Prostate gland (tissue), 2 donors: ENCODE measurements at regions not wholly inside any gene's neighbourhood (a gene's known extent, or its start where the extent isn't known, plus 50 kb on each side); places are given as distances from the start of the nearest gene placed in this dataset.
"Not testable (repeated sequence)": the region's sequence is repeated elsewhere in the genome, so short reads cannot be mapped to it uniquely, and the experiment has no call there.

Experiments used
- DNase-seq: peaks from one replicate; pipeline ENCODE4 v3.0.0-alpha.2; 2019; ENCODE audit warnings: low spot score
- H3K27ac ChIP-seq, 2 donors: fragments of 200-600 bp; sonication (generic); 2 replicates each; pipeline ENCODE4 v1.5.1; 2017 to 2019
- H3K27me3 ChIP-seq: fragments of 200-600 bp; sonication (generic); replicated peaks from 2 replicates; pipeline ENCODE4 v1.5.1; 2019; ENCODE audit not compliant: insufficient read depth
- H3K36me3 ChIP-seq, 2 donors: fragments of 200-600 bp; sonication (generic); 1 replicate in 1 of 2; 2 replicates in 1 of 2; pipeline versions ENCODE4 v1.5.1 to v1.8.1; 2017 to 2019
- H3K4me1 ChIP-seq: fragments of 200-600 bp; sonication (generic); replicated peaks from 2 replicates; pipeline ENCODE4 v1.5.1; 2019
- H3K4me3 ChIP-seq, 2 donors: fragments of 200-600 bp; sonication (generic); 2 replicates each; pipeline ENCODE4 v1.5.1; 2017 to 2019
- H3K9me3 ChIP-seq: fragments of 200-600 bp; sonication (generic); 2 replicates; pipeline ENCODE4 v1.5.1; 2017
- CTCF ChIP-seq, 4 experiments: fragments of 200-600 bp in 2 of 4; fragments of 450-650 bp in 2 of 4; sonication (generic) in 2 of 4; IDR thresholded peaks; 1 replicate in 3 of 4; 2 replicates in 1 of 4; pipeline ENCODE4 v1.5.1; 2016 to 2019; ENCODE audit warnings: antibody characterized with exemption in 4 of 4, mild to moderate bottlenecking in 2 of 4, moderate library complexity in 2 of 4
- POLR2A ChIP-seq: fragments of 450-650 bp; IDR thresholded peaks from one replicate; pipeline ENCODE4 v1.6.1; 2016; ENCODE audit warnings: antibody characterized with exemption, mild to moderate bottlenecking
- POLR2AphosphoS5 ChIP-seq: sonication (generic); formaldehyde crosslinking; IDR thresholded peaks from one replicate; pipeline ENCODE4 v1.6.1; 2017; ENCODE audit warnings: antibody characterized with exemption
- WGBS: methylation state at CpG from one replicate; pipeline ENCODE4 v1.1.5; 2018; 5-methylcytosine and 5-hydroxymethylcytosine counted together
- intact Hi-C: fragments of 100-400 bp; cut with DNase I; formaldehyde crosslinking; loops from one replicate; pipeline ENCODE4 v1.14.2; 2022

DNA sequence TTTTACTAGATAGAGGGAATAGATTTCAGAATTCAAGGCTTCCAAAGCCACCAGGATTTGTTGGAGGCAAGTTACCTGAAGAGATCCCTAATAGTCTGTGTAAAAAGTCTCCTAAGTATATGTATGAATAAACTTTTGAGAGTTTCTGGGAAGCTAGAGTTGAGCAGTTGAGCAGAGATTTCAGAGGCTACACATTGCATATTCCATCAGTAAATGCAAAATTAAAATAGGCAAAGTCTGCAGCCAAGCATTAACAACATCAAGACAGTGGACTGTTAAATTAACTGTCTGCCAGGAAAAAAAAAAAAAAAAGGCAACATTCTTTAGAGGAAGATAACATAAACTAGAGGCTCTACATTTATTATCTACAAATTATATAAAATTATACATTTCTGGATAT, 420.4 kb upstream of the TMEFF2 start:
- Histone ChIP-seq H3K36me3 (no peaks in the 10 kb centered on the region), H3K27ac (no peak overlapping the region), H3K27me3 (no peaks in the 10 kb centered on the region), H3K4me1 (no peaks in the 10 kb centered on the region), H3K4me3 (no peak overlapping the region), H3K9me3 (no peaks in the 10 kb centered on the region)
- intact Hi-C loops: no loop called here
- TF ChIP-seq POLR2A (no peak), CTCF (IDR thresholded peaks at IDR 0.05) (no peak), POLR2AphosphoS5 (no peak)
- DNase-seq: no peak

DNA sequence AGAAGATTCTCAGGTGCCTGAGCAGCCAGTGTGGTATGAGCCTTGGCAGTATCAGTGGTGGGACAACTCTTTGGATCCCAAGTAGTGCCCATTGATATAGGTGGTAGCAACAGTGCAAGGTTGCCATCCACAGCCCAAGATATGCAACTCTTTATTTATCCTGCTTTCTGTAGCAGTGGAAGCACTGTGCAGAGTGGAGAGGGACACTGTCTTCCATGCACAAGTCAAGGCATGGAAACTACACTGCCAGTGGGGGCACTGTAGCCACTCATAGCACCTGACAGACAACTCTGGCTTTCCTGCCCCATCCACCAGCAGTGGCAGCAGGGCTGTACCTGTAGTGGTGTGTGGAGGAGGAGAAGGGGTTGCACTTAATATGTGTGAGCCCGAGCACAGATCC, 409.6 kb upstream of the TMEFF2 start:
- intact Hi-C loops: no loop called here
- Histone ChIP-seq H3K4me1 (no peaks in the 10 kb centered on the region), H3K4me3 (no peak overlapping the region), H3K27ac (no peak overlapping the region), H3K27me3 (no peaks in the 10 kb centered on the region), H3K36me3 (no peaks in the 10 kb centered on the region), H3K9me3 (no peaks in the 10 kb centered on the region)
- DNase-seq: no peak
- TF ChIP-seq POLR2AphosphoS5 (no peak), CTCF (IDR thresholded peaks at IDR 0.05) (no peak)
- WGBS: 94% methylated on average over 1 of the region's 1 CpG

DNA sequence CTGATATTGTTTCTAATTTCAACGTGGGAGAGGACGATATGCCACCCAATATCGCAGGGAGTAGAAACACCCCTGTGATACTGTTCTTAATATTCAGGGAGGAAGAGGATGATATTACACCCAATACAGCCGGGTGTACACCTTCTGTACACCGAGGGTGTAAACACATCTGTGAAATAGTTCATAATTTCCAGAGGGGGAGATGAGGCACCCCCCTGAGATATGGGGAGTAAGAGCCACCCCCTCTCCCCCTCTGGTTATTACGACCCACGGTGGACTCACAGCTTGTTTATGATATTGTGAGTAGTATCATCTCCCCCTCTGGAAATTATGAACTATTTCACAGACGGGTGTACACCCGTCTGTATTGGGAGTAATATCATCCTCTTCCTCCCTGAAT, 403.9 kb upstream of the TMEFF2 start:
- H3K27ac ChIP-seq, DNase-seq, H3K4me1 ChIP-seq, H3K27me3 ChIP-seq, H3K9me3 ChIP-seq, H3K4me3 ChIP-seq, intact Hi-C loops, H3K36me3 ChIP-seq: not testable (repeated sequence)
- WGBS: 96% methylated on average over 9 of the region's 9 CpGs

- H3K4me3 ChIP-seq: no peak overlapping the region
- TF ChIP-seq CTCF (IDR thresholded peaks at IDR 0.05) (no peak), POLR2AphosphoS5 (no peak), POLR2A (no peak)
- H3K27me3 ChIP-seq: no peaks in the 10 kb centered on the region
- no peaks in the 10 kb centered on the region for H3K36me3 ChIP-seq
- H3K27ac ChIP-seq: no peak overlapping the region
- 97% methylated on average over 6 of the region's 6 CpGs for WGBS
- intact Hi-C loops: no loop called here
- DNase-seq: no peak
- no peaks in the 10 kb centered on the region for H3K4me1 ChIP-seq
- no peaks in the 10 kb centered on the region for H3K9me3 ChIP-seq
Observed at GRCh38 chr2:192593561-192593960, 398.8 kb upstream of the TMEFF2 start.

DNA sequence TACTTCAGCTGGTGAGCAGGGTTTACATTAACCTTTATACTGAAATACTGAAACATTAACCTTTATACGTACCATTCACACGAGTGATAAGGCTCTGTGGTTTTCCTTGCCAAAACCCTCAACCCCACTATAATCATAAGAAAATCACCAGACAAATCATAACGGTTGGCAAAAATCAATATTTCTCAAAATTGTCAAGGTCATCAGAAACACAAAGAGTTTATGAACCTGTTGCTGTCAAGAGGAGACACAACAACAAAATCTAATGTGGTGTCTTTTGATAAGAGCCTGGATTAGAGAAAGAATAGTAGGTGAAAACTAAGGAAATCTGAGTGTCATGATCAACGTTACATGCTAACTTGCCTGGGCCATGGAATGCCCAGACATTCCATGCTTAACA, 396.9 kb upstream of the TMEFF2 start:
- TF ChIP-seq POLR2A (no peak), CTCF (IDR thresholded peaks at IDR 0.05) (no peak), POLR2AphosphoS5 (no peak)
- DNase-seq: no peak
- intact Hi-C loops: no loop called here
- 83% methylated on average over 4 of the region's 4 CpGs for WGBS
- Histone ChIP-seq H3K4me3 (no peak overlapping the region), H3K27me3 (no peaks in the 10 kb centered on the region), H3K27ac (no peak overlapping the region), H3K4me1 (no peaks in the 10 kb centered on the region), H3K36me3 (no peaks in the 10 kb centered on the region), H3K9me3 (no peaks in the 10 kb centered on the region)

DNA sequence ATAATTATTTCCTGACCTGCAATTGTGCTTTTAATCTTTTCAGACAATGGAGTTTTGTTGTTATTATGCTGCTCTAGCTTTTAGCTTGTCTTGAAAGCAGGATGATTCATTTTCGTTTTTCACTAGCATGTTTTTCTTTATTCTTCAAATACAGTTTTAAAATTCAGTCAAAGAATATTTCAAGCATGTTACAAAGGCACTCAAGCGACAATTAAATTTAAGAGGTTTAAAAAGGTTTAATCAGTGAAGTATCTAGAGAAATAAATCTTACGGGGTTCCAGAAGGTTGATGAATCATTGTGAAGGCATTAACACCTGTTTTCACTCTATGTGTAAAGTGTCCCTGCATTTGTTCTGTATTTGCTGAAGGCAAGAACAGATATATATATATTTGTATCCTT, 390.7 kb upstream of the TMEFF2 start:
- TF ChIP-seq CTCF (IDR thresholded peaks at IDR 0.05): no peak
- no peak for TF ChIP-seq POLR2A
- TF ChIP-seq POLR2AphosphoS5: no peak
- intact Hi-C loops: no loop called here
- WGBS: 23% methylated on average over 3 of the region's 3 CpGs
- Histone ChIP-seq H3K36me3 (no peaks in the 10 kb centered on the region), H3K27ac (no peak overlapping the region), H3K9me3 (no peaks in the 10 kb centered on the region), H3K4me1 (no peaks in the 10 kb centered on the region), H3K27me3 (no peaks in the 10 kb centered on the region), H3K4me3 (no peak overlapping the region)
- no peak for DNase-seq
